ENCODE measurements at regions not wholly inside any gene's neighbourhood (a gene's known extent, or its start where the extent isn't known, plus 50 kb on each side); places are given as distances from the start of the nearest gene placed in this dataset.

- TF ChIP-seq CTCF (IDR thresholded peaks at IDR 0.05) (no peak), ZFX (IDR thresholded peaks at IDR 0.05; ENCODE audit: borderline replicate concordance) (no peak)
Measured at GRCh38 chr11:95284057-95285052, 53.4 kb upstream of the SESN3 start.
